ENCODE measurements at regions not wholly inside any gene's neighbourhood (a gene's known extent, or its start where the extent isn't known, plus 50 kb on each side); places are given as distances from the start of the nearest gene placed in this dataset.
"Not testable (repeated sequence)": the region's sequence is repeated elsewhere in the genome, so short reads cannot be mapped to it uniquely, and the experiment has no call there.

GRCh38 chr4:12472087-12472486 is 1012.1 kb downstream of the RAB28 start:
- no peak for TF ChIP-seq CTCF (IDR thresholded peaks at IDR 0.05; ENCODE audit: low read depth, low read length)
- no peak for DNase-seq (ENCODE audit: extremely low read depth, low read depth)

- TF ChIP-seq CTCF (IDR thresholded peaks at IDR 0.05; ENCODE audit: low read depth, low read length), result no peak
- no peak for DNase-seq (ENCODE audit: extremely low read depth, low read depth)
Observed at GRCh38 chr4:12471193-12471592, 1012.9 kb downstream of the RAB28 start.

GRCh38 chr4:12461576-12461975 is 1022.6 kb downstream of the RAB28 start:
- not testable (repeated sequence) for DNase-seq (ENCODE audit: extremely low read depth, low read depth)

GRCh38 chr4:12459126-12459525 is 1025.0 kb downstream of the RAB28 start:
- no peak for DNase-seq (ENCODE audit: extremely low read depth, low read depth)
- TF ChIP-seq CTCF (IDR thresholded peaks at IDR 0.05; ENCODE audit: low read depth, low read length), result no peak

GRCh38 chr4:12458621-12459020 is 1025.5 kb downstream of the RAB28 start:
- TF ChIP-seq CTCF (IDR thresholded peaks at IDR 0.05; ENCODE audit: low read depth, low read length), result no peak
- no peak for DNase-seq (ENCODE audit: extremely low read depth, low read depth)

GRCh38 chr4:12452291-12452690 is 1023.6 kb upstream of the HS3ST1 start:
- DNase-seq (ENCODE audit: extremely low read depth, low read depth), result no peak
- no peak for TF ChIP-seq CTCF (IDR thresholded peaks at IDR 0.05; ENCODE audit: low read depth, low read length)

GRCh38 chr4:12447451-12447850 is 1018.8 kb upstream of the HS3ST1 start:
- no peak for TF ChIP-seq CTCF (IDR thresholded peaks at IDR 0.05; ENCODE audit: low read depth, low read length)
- no peak for DNase-seq (ENCODE audit: extremely low read depth, low read depth)

GRCh38 chr4:12446657-12447185 is 1018.0 kb upstream of the HS3ST1 start:
- TF ChIP-seq CTCF (IDR thresholded peaks at IDR 0.05; ENCODE audit: low read depth, low read length), result no peak
- DNase-seq (ENCODE audit: extremely low read depth, low read depth), result no peak
